SHP77 (cell line): ENCODE measurements at regions not wholly inside any gene's neighbourhood (a gene's known extent, or its start where the extent isn't known, plus 50 kb on each side); places are given as distances from the start of the nearest gene placed in this dataset.

Source experiments
- DNase-seq, 2 experiments: peaks; one replicate each; lab custom pipeline; 2025; lab: John Stamatoyannopoulos, UW

- DNase-seq, result no peak
Observed at GRCh38 chr7:24521917-24522623, 51.2 kb upstream of the PALS2 start.
